Stimulated activated naive CD8-positive, alpha-beta T cell treated with anti-CD3 and anti-CD28 coated beads, Interleukin-15, Interleukin-2, amounts not matched to agents 100 ng/mL and 50 ng/mL, for 24 hours (primary cell): ENCODE measurements at regions not wholly inside any gene's neighbourhood (a gene's known extent, or its start where the extent isn't known, plus 50 kb on each side); places are given as distances from the start of the nearest gene placed in this dataset.

Experiments
- H3K27ac Mint-ChIP-seq: one replicate; pipeline ENCODE4 v1.8.0; 2021; ENCODE audit warnings: mild to moderate bottlenecking, mixed read lengths
- H3K27me3 Mint-ChIP-seq: one replicate; pipeline ENCODE4 v1.8.0; 2021; ENCODE audit warnings: mixed read lengths
- H3K36me3 Mint-ChIP-seq: one replicate; pipeline ENCODE4 v1.8.0; 2021; ENCODE audit warnings: low read depth, mixed read lengths
- H3K4me1 Mint-ChIP-seq: one replicate; pipeline ENCODE4 v1.8.0; 2021; ENCODE audit warnings: low read depth, mixed read lengths
- H3K4me3 Mint-ChIP-seq: one replicate; pipeline ENCODE4 v1.8.0; 2021; ENCODE audit warnings: mild to moderate bottlenecking, mixed read lengths
- H3K9me3 Mint-ChIP-seq: one replicate; pipeline ENCODE4 v1.8.0; 2021; ENCODE audit warnings: mixed read lengths

DNA sequence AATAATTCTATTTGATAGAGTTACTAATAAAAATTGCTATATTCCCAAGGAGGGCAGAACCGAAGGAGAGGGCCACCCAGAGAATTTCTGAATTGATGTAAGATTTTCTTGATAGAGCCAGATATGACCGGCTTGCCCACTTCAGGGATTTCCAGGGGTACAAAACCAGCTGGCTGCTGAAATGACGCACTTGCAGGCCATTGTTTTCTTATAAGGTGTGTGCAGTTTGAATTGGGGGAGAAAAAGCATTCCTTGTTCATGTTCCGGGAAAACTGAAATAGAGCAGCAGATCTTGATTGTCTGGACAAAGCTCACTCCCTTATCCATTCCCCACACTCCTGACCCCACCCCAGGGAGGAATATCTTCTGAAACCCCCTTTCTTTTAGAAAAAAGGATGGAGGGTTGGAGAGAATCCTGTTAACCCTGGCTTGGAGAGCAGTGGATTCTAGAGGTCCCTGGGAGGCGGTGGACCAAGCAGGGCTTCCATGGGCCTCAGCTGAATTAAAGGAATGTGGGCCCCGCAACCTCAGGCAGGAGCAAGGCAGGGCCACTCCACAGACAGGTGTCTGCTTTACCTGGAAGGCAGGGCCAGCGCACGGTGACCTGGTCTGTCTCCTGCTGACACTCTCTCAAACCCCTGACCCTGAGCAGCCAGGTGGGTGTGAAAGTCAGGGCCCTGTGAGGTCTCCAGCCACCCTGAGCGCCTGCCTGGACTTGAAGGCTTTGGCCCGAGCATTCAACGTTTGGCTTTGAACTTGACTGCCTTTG lies 96.4 kb downstream of the TMEM170B start:
- no peak overlapping the region for H3K4me3 Mint-ChIP-seq
- peaks cover 5% of the 10 kb centered on the region for H3K27me3 Mint-ChIP-seq
- no peaks in the 10 kb centered on the region for H3K36me3 Mint-ChIP-seq
- H3K4me1 Mint-ChIP-seq: no peaks in the 10 kb centered on the region
- no peak overlapping the region for H3K27ac Mint-ChIP-seq
- no peaks in the 10 kb centered on the region for H3K9me3 Mint-ChIP-seq

GRCh38 chr6:11634948-11635347 lies 97.4 kb downstream of the TMEM170B start:
- no peaks in the 10 kb centered on the region for H3K9me3 Mint-ChIP-seq
- no peaks in the 10 kb centered on the region for H3K36me3 Mint-ChIP-seq
- no peaks in the 10 kb centered on the region for H3K4me1 Mint-ChIP-seq
- H3K4me3 Mint-ChIP-seq: no peak overlapping the region
- H3K27ac Mint-ChIP-seq: no peak overlapping the region
- H3K27me3 Mint-ChIP-seq: peaks cover 1% of the 10 kb centered on the region

DNA sequence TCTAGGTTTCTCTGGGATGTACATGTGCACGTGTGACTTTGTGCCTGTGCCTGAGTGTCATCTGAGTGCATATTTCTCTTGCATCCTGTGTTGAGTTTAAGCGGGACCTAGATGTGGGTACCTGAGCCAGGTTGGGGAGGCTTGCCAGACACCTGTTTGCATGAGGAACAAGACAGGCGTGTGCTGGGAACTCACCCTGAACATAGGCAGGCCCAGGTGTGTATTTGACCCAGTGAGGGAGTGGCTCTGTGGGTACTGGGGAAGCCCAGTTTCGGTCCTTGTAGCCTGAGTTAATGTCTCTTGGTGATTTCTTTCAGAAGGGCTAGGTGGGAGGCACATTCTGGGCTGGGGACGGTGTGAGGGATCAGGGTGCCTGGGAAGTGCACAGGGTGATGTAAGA lies 98.6 kb downstream of the TMEM170B start:
- H3K4me1 Mint-ChIP-seq: no peaks in the 10 kb centered on the region

DNA sequence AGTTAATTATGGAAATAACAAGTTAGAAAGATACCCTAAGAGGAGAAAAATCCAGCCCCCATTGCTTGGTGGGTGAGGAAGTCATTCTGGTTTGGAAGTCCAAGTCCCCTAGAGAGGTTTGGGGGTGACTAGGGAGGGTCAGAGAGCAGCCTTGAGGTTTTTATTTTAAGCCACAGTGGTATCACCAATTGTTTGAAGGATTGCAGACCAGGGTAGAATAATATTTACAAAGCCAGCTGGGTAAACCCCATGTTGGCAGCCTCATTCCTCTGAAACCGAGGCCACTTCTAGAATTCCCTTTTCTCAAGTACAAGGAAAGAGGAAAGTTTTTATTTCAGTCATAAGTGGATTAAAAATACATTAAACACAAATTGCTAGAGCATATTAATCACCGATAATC lies 99.7 kb downstream of the TMEM170B start:
- H3K27ac Mint-ChIP-seq: no peak overlapping the region
- no peak overlapping the region for H3K4me3 Mint-ChIP-seq
- no peaks in the 10 kb centered on the region for H3K4me1 Mint-ChIP-seq
- H3K36me3 Mint-ChIP-seq: no peaks in the 10 kb centered on the region
- no peaks in the 10 kb centered on the region for H3K9me3 Mint-ChIP-seq
- no peaks in the 10 kb centered on the region for H3K27me3 Mint-ChIP-seq

More for the DNA sequence above, 98.6 kb downstream of the TMEM170B start:
- Mint-ChIP-seq H3K27ac (no peak overlapping the region), H3K27me3 (no peaks in the 10 kb centered on the region), H3K36me3 (no peaks in the 10 kb centered on the region), H3K4me3 (no peak overlapping the region), H3K9me3 (no peaks in the 10 kb centered on the region)

DNA sequence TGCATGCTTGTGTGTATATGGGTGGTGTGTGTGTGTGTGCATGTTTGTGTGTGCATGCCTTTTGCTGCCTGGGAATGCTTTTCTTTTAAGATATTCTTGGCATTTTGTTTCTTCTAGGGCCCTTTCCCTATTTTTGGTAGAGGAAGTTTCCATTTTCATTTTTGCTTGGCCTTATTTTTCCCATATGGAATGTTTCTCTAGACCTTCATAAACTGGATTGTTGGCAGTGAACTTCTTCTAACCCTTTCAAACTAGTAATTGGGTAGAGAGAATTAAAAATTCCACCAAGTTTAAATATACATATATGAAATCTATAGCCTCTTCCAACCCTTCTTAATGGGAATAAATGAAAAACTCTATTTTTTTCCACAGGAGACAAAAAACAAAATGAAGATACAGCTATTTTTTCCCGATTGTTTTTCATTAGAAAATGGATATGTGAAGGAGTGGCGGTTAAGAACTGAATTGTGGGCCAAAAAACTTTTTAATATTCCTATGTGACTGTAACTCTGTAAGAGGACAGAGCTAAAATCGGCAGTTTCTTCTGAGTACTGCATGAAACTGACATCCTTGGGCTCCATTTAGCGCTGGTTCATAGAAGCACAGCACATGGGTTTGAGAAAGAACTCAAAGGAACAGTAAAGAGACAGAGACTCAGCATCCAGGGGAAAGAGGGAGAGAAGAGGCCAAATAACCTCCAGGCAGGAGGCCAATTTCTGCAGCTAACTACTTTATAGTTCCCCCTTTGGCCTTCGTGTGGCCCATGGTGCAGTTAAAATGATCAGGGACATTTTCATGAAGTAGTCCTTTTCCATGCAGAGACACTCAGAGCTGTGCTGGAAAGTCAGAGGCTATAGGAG lies 102.1 kb downstream of the TMEM170B start:
- Mint-ChIP-seq H3K27me3 (no peaks in the 10 kb centered on the region), H3K4me3 (no peak overlapping the region), H3K4me1 (no peaks in the 10 kb centered on the region), H3K9me3 (no peaks in the 10 kb centered on the region), H3K27ac (no peak overlapping the region), H3K36me3 (no peaks in the 10 kb centered on the region)

DNA sequence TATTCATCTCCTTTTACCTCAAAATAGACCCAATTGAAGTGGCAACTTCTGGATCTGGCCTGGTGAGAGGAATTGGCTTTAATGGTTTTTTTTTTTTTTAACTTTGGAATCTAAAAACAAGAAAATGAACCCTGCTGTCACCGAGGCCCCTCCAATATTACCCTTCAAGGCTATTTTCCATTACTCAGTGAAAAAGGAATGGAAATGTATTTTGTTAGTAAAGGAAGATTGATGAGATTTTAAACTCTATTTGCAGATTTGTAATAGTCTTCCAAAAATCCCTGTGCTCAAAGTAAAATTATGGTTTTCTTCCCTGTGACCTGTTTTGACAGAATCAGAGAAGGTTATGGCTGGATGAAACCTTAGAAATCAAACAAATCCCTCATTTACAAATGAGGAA lies 102.9 kb downstream of the TMEM170B start:
- Mint-ChIP-seq H3K27ac (no peak overlapping the region), H3K4me3 (no peak overlapping the region), H3K36me3 (no peaks in the 10 kb centered on the region), H3K27me3 (no peaks in the 10 kb centered on the region), H3K4me1 (no peaks in the 10 kb centered on the region), H3K9me3 (no peaks in the 10 kb centered on the region)

- Mint-ChIP-seq H3K9me3 (peaks cover 4% of the 10 kb centered on the region), H3K27ac (no peak overlapping the region), H3K4me3 (no peak overlapping the region), H3K4me1 (no peaks in the 10 kb centered on the region), H3K36me3 (no peaks in the 10 kb centered on the region), H3K27me3 (no peaks in the 10 kb centered on the region)
Measured at GRCh38 chr6:11644071-11644470, 106.5 kb downstream of the TMEM170B start.

DNA sequence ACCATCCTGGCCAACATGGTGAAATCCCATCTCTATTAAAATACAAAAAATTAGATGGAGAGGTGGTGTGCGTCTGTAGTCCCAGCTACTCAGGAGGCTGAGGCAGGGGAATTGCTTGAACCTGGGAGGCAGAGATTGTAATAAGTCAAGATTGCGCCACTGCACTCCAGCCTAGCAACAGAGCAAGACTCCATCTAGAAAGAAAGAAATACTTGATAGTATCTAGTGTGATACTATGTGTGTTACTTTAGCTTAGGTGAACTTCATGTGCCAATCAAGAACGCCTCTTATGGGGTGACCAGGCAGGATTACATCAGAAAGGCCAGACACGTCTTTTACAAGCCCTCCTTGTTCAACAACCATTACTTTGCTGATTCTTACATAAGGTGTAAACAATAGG lies 107.1 kb downstream of the TMEM170B start:
- Mint-ChIP-seq H3K9me3 (peaks cover 4% of the 10 kb centered on the region), H3K4me1 (no peaks in the 10 kb centered on the region), H3K27ac (no peak overlapping the region), H3K4me3 (no peak overlapping the region), H3K27me3 (no peaks in the 10 kb centered on the region), H3K36me3 (no peaks in the 10 kb centered on the region)

GRCh38 chr6:11645016-11645415 lies 107.5 kb downstream of the TMEM170B start:
- H3K4me1 Mint-ChIP-seq: no peaks in the 10 kb centered on the region
- H3K27me3 Mint-ChIP-seq: no peaks in the 10 kb centered on the region
- no peak overlapping the region for H3K4me3 Mint-ChIP-seq
- no peaks in the 10 kb centered on the region for H3K36me3 Mint-ChIP-seq
- peaks cover 4% of the 10 kb centered on the region for H3K9me3 Mint-ChIP-seq
- no peak overlapping the region for H3K27ac Mint-ChIP-seq

- Mint-ChIP-seq H3K27me3 (no peaks in the 10 kb centered on the region), H3K9me3 (peaks cover 4% of the 10 kb centered on the region), H3K4me3 (no peak overlapping the region), H3K27ac (no peak overlapping the region), H3K36me3 (no peaks in the 10 kb centered on the region), H3K4me1 (peaks cover 5% of the 10 kb centered on the region)
Measured at GRCh38 chr6:11648436-11648775, 110.9 kb downstream of the TMEM170B start.

DNA sequence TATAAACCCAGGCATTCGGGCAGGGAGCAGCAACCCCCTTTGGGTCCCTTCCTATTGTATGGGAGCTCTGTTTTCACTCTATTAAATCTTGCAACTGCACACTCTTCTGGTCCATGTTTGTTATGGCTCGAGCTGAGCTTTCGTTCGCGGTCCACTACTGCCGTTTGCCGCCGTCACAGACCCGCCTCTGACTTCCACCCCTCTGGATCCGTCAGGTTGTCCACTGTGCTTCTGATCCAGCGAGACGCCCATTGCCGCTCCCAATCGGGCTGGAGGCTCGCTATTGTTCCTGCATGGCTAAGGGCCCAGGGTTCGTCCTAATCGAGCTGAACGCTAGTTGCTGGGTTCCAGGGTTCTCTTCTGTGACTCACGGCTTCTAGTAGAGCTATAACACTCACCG lies 111.3 kb downstream of the TMEM170B start:
- H3K4me1 Mint-ChIP-seq: peaks cover 9% of the 10 kb centered on the region
- H3K36me3 Mint-ChIP-seq: no peaks in the 10 kb centered on the region
- H3K27me3 Mint-ChIP-seq: no peaks in the 10 kb centered on the region
- H3K4me3 Mint-ChIP-seq: no peak overlapping the region
- peaks cover 4% of the 10 kb centered on the region for H3K9me3 Mint-ChIP-seq
- H3K27ac Mint-ChIP-seq: no peak overlapping the region

- H3K4me3 Mint-ChIP-seq: no peak overlapping the region
- H3K36me3 Mint-ChIP-seq: no peaks in the 10 kb centered on the region
- H3K4me1 Mint-ChIP-seq: peaks cover 9% of the 10 kb centered on the region
- no peaks in the 10 kb centered on the region for H3K27me3 Mint-ChIP-seq
- H3K9me3 Mint-ChIP-seq: peaks cover 4% of the 10 kb centered on the region
- no peak overlapping the region for H3K27ac Mint-ChIP-seq
Measured at GRCh38 chr6:11650025-11650696, 112.6 kb downstream of the TMEM170B start.

DNA sequence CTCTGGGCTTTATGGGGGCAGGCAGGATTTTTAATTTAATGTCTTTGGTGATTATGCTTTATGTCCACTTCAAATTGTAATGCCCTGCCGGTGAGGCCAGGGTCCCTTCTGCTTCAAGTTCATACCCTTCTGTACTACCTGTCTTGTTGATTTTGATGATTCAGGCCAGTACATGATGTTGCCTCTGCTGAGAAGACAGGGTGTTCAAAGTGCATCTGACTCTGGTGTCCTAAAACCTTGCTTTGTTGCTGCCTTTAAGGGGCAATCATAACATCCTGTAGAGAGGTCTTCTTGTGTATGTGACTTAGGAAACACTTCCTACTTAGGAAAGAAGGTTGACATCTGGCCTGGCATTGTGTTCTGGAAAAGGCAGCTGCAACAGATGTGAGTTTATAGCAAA lies 113.2 kb downstream of the TMEM170B start:
- no peaks in the 10 kb centered on the region for H3K36me3 Mint-ChIP-seq
- no peaks in the 10 kb centered on the region for H3K27me3 Mint-ChIP-seq
- no peak overlapping the region for H3K4me3 Mint-ChIP-seq
- H3K9me3 Mint-ChIP-seq: peaks cover 4% of the 10 kb centered on the region
- no peak overlapping the region for H3K27ac Mint-ChIP-seq
- peaks cover 9% of the 10 kb centered on the region for H3K4me1 Mint-ChIP-seq

DNA sequence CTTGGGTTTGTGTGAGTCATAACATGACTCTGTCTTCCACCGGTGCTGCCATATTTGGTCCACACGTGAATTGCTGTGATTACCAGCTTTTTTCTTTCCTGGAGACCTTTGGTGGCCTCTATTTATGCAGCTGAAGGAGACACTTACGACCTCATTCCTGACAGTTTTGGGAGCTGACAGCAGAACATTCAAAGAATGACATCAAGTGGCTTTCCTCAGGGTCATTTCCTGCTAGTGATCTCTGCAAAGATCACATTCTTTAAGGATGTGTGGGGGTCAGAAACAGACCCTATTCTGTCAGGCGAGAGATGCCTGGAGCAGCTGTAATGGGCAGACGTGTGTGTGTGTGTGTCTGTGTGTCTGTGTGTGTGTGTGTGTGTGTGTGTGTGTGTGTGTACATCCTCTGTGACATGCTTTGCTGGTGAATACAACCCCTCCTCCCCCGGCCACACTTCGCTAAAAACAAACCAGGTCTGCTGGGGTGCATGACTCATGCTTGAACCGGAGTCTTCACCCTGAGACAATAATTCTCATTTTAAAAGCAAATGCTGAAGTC lies 115.6 kb downstream of the TMEM170B start:
- H3K27ac Mint-ChIP-seq: no peak overlapping the region
- H3K9me3 Mint-ChIP-seq: peaks cover 3% of the 10 kb centered on the region
- no peaks in the 10 kb centered on the region for H3K36me3 Mint-ChIP-seq
- H3K4me1 Mint-ChIP-seq: peaks cover 9% of the 10 kb centered on the region
- no peak overlapping the region for H3K4me3 Mint-ChIP-seq
- H3K27me3 Mint-ChIP-seq: no peaks in the 10 kb centered on the region

DNA sequence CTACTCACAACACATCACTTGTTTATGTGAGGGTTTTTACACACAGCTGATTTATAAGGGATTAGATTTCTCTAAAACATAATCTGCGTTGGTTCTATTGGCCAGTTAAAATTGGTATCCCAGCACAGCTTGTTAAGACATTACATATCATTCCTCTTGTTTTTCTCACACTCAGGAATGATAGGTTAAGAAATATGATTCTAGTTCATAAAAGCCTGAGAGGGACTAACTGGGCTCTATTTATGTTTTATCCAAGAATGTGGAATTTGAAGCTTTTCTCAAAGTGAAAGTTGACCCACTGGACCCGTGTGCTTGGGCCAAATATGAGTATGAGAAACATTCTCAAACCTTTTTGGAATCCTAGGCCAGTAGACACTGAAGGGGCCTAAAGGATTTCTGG lies 117.3 kb downstream of the TMEM170B start:
- Mint-ChIP-seq H3K27me3 (no peaks in the 10 kb centered on the region), H3K4me1 (peaks cover 9% of the 10 kb centered on the region), H3K4me3 (no peak overlapping the region), H3K9me3 (no peaks in the 10 kb centered on the region), H3K36me3 (no peaks in the 10 kb centered on the region), H3K27ac (no peak overlapping the region)
